Mesenchymal stem cell (in vitro differentiated cells and primary cell): ENCODE measurements at regions not wholly inside any gene's neighbourhood (a gene's known extent, or its start where the extent isn't known, plus 50 kb on each side); places are given as distances from the start of the nearest gene placed in this dataset.

Source experiments
- DNase-seq: peaks from one replicate; pipeline ENCODE4 v3.0.0-alpha.2; 2013
- H2AFZ ChIP-seq: one replicate; pipeline ENCODE4 v1.6.1; 2013; ENCODE audit warnings: low read depth, mild to moderate bottlenecking, control low read depth, inconsistent platforms, low read length, moderate library complexity
- H2AK5ac ChIP-seq: 2 replicates; pipeline ENCODE4 v1.6.1; 2013; ENCODE audit warnings: low read length, moderate library complexity, mild to moderate bottlenecking, inconsistent platforms; ENCODE audit not compliant: severe bottlenecking
- H2BK120ac ChIP-seq: one replicate; pipeline ENCODE4 v1.6.1; 2013; ENCODE audit warnings: low read depth, mild to moderate bottlenecking, inconsistent platforms, low read length, moderate library complexity
- H2BK12ac ChIP-seq, 2 experiments: one replicate each; pipeline ENCODE4 v1.6.1; 2013; ENCODE audit warnings: inconsistent platforms in 2 of 2, low read length in 2 of 2, mild to moderate bottlenecking in 2 of 2, moderate library complexity in 2 of 2, control low read depth in 1 of 2
- H2BK15ac ChIP-seq: one replicate; pipeline ENCODE4 v1.6.1; 2013; ENCODE audit warnings: mild to moderate bottlenecking, low read depth, inconsistent platforms; ENCODE audit not compliant: poor library complexity, severe bottlenecking
- H2BK5ac ChIP-seq: 2 replicates; pipeline ENCODE4 v1.6.1; 2013; ENCODE audit warnings: low read depth, mild to moderate bottlenecking, low read length, control low read depth, inconsistent platforms; ENCODE audit not compliant: poor library complexity, severe bottlenecking
- H3K14ac ChIP-seq, 2 experiments: one replicate each; pipeline ENCODE4 v1.6.1; 2013; ENCODE audit warnings: inconsistent platforms in 2 of 2, low read length in 2 of 2, control low read depth in 1 of 2, mild to moderate bottlenecking in 1 of 2, moderate library complexity in 1 of 2
- H3K18ac ChIP-seq, 2 experiments: one replicate each; pipeline ENCODE4 v1.6.1; 2013; ENCODE audit warnings: inconsistent platforms in 2 of 2, low read length in 2 of 2, control low read depth in 1 of 2, low read depth in 1 of 2, mild to moderate bottlenecking in 1 of 2
- H3K23ac ChIP-seq, 2 experiments: one replicate each; pipeline ENCODE4 v1.6.1; 2013; ENCODE audit warnings: inconsistent platforms in 2 of 2, low read length in 2 of 2, mild to moderate bottlenecking in 2 of 2, moderate library complexity in 2 of 2, control low read depth in 1 of 2
- H3K27ac ChIP-seq: 2 replicates; pipeline ENCODE4 v1.5.1; 2013; ENCODE audit warnings: mild to moderate bottlenecking, moderate library complexity, low read length, control low read depth, inconsistent platforms; ENCODE audit not compliant: poor library complexity, severe bottlenecking
- H3K27me3 ChIP-seq, 2 experiments: 2 replicates each; pipeline versions ENCODE4 v1.6.1 to v1.7.0; 2013; ENCODE audit warnings: low read length in 2 of 2, mild to moderate bottlenecking in 2 of 2, moderate library complexity in 2 of 2, control low read depth in 1 of 2, inconsistent platforms in 1 of 2; ENCODE audit not compliant: control insufficient read depth in 1 of 2, insufficient read depth in 1 of 2
- H3K36me3 ChIP-seq, 2 experiments: 2 replicates each; pipeline versions ENCODE4 v1.6.1 to v1.7.0; 2013; ENCODE audit warnings: low read length in 2 of 2, control low read depth in 1 of 2, inconsistent platforms in 1 of 2, low read depth in 1 of 2, mild to moderate bottlenecking in 1 of 2; ENCODE audit not compliant: insufficient read depth in 2 of 2, control insufficient read depth in 1 of 2
- H3K4ac ChIP-seq, 2 experiments: one replicate each; pipeline ENCODE4 v1.6.1; 2013; ENCODE audit warnings: inconsistent platforms in 2 of 2, low read length in 2 of 2, mild to moderate bottlenecking in 2 of 2, moderate library complexity in 2 of 2, control low read depth in 1 of 2, low read depth in 1 of 2
- H3K4me1 ChIP-seq: 2 replicates; pipeline ENCODE4 v1.6.1; 2013; ENCODE audit warnings: low read depth, low read length, control low read depth; ENCODE audit not compliant: control insufficient read depth, insufficient read depth
- H3K4me2 ChIP-seq: 2 replicates; pipeline ENCODE4 v1.6.1; 2013; ENCODE audit warnings: low read length, mild to moderate bottlenecking, inconsistent platforms; ENCODE audit not compliant: poor library complexity, severe bottlenecking
- H3K4me3 ChIP-seq, 2 experiments: 2 replicates each; pipeline versions ENCODE4 v1.5.1 to v1.7.0; 2013; ENCODE audit warnings: low read length in 2 of 2, mild to moderate bottlenecking in 2 of 2, control low read depth in 1 of 2, low read depth in 1 of 2; ENCODE audit not compliant: insufficient read depth in 1 of 2
- H3K79me1 ChIP-seq: replicated peaks from 2 replicates; pipeline ENCODE4 v1.6.1; 2013; ENCODE audit warnings: mild to moderate bottlenecking, control low read depth, low read length, inconsistent platforms; ENCODE audit not compliant: poor library complexity, severe bottlenecking
- H3K9ac ChIP-seq: 2 replicates; pipeline ENCODE4 v1.7.0; 2013; ENCODE audit warnings: mild to moderate bottlenecking, low read length, moderate library complexity
- H3K9me3 ChIP-seq: 2 replicates; pipeline ENCODE4 v1.7.0; 2013; ENCODE audit warnings: mild to moderate bottlenecking, low read length; ENCODE audit not compliant: control insufficient read depth
- H4K8ac ChIP-seq: one replicate; pipeline ENCODE4 v1.6.1; 2013; ENCODE audit warnings: inconsistent platforms, mild to moderate bottlenecking, low read length, moderate library complexity
- H4K91ac ChIP-seq: one replicate; pipeline ENCODE4 v1.6.1; 2013; ENCODE audit warnings: mild to moderate bottlenecking, low read length, inconsistent platforms
- WGBS: methylation state at CpG from one replicate; pipeline ENCODE4 v1.1.7; 2013; ENCODE audit warnings: mixed read lengths; 5-methylcytosine and 5-hydroxymethylcytosine counted together

DNA sequence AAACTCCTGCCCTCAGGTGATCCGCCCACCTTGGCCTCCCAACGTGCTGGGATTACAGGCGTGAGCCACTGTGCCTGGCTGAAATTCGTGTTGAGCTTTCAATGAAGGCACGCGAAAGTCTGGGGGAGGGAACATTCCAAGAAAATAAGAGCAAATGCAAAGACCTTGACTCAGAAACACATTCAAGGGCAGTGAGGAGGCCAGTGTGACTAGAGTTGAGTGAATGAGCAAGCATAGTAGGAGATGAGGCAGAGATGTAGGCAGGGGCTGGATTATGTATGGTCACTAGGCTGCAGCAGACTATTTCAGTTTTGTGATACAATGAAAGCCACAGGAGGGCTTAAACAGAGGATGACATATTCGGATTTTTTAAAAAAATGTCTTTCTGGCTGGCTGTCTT lies 67.0 kb downstream of the SCN11A start:
- Histone ChIP-seq H2BK120ac (no peak overlapping the region), H4K91ac (no peak overlapping the region), H3K4me2 (no peak overlapping the region), H3K9me3 (no peaks in the 10 kb centered on the region), H3K14ac (no peak overlapping the region), H3K18ac (no peak overlapping the region), H3K79me1 (no peaks in the 10 kb centered on the region), H4K8ac (no peak overlapping the region), H3K9ac (no peak overlapping the region), H3K27ac (no peak overlapping the region), H2BK12ac (peak overlapping the region in 1 of 2 experiments; percentile 29), H3K23ac (no peak overlapping the region), H3K4me3 (no peak overlapping the region), H2AK5ac (no peak overlapping the region), H3K4me1 (no peaks in the 10 kb centered on the region), H2BK5ac (no peak overlapping the region), H2BK15ac (no peak overlapping the region), H3K27me3 (peaks cover 0 to 3% of the 10 kb centered on the region in 2 experiments), H2AFZ (no peak overlapping the region), H3K36me3 (no peaks in the 10 kb centered on the region), H3K4ac (peak overlapping the region in 1 of 2 experiments; percentile 56)
- DNase-seq: no peak
- 86% methylated on average over 7 of the region's 7 CpGs for WGBS

DNA sequence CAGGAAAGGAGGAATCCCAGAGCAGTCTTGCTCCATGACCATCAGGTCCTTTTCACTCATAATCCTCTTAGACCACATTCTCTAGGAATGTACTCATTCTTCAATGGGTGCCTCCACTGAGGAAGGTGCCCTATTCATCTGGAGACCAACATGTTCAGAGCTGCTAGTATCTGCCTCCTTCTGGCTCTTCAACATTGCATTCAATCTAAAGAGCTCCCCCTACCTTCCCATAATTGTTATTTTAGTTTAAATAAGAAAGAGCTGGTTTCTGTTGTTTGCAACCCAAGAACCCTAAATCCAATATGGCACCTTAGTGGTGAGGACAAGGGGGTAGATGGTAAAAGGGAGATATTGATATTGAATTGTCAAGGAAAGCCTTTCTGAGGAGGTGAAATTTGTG lies 67.6 kb downstream of the SCN11A start:
- no peak overlapping the region for H4K91ac ChIP-seq
- H3K4me3 ChIP-seq: no peak overlapping the region
- H2BK12ac ChIP-seq: no peak overlapping the region
- H3K4me1 ChIP-seq: no peaks in the 10 kb centered on the region
- no peak overlapping the region for H2BK120ac ChIP-seq
- no peak overlapping the region for H3K27ac ChIP-seq
- no peak overlapping the region for H2BK15ac ChIP-seq
- H3K79me1 ChIP-seq: no peaks in the 10 kb centered on the region
- no peak overlapping the region for H3K18ac ChIP-seq
- no peaks in the 10 kb centered on the region for H3K9me3 ChIP-seq
- no peak overlapping the region for H3K4me2 ChIP-seq
- H3K23ac ChIP-seq: no peak overlapping the region
- H3K36me3 ChIP-seq: no peaks in the 10 kb centered on the region
- H2AFZ ChIP-seq: no peak overlapping the region
- peaks cover 0 to 4% of the 10 kb centered on the region in 2 experiments for H3K27me3 ChIP-seq
- no peak overlapping the region for H4K8ac ChIP-seq
- no peak overlapping the region for H3K14ac ChIP-seq
- no peak overlapping the region for H3K9ac ChIP-seq
- no peak overlapping the region for H2AK5ac ChIP-seq
- no peak overlapping the region for H2BK5ac ChIP-seq
- no peak overlapping the region for H3K4ac ChIP-seq
- no peak for DNase-seq

DNA sequence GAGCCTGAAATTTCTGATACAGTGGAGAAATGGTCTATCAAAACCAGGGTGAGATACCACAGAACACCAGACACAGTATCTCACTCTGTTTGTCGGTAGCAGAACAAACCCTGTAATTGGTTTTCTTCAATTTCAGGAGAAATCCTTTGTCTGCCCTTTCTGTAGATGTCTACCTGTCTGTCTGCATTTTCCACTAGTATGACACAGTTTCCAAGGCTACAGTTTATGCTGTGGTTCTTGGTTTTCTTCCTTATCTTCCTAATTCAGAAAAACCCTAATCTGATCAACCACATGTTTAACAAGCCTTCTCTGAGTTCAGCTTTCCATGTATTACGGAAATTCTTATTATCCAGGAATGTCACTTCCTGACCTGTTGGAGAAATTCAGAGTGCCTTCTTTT lies 70.8 kb downstream of the SCN11A start:
- Histone ChIP-seq H2AK5ac (no peak overlapping the region), H3K4me3 (no peak overlapping the region), H2BK12ac (no peak overlapping the region), H4K91ac (no peak overlapping the region), H3K18ac (no peak overlapping the region), H3K36me3 (no peaks in the 10 kb centered on the region), H3K27ac (no peak overlapping the region), H2BK120ac (no peak overlapping the region), H3K9ac (no peak overlapping the region), H3K4ac (no peak overlapping the region), H3K4me2 (no peak overlapping the region), H3K9me3 (no peaks in the 10 kb centered on the region), H3K23ac (no peak overlapping the region), H4K8ac (no peak overlapping the region), H3K14ac (no peak overlapping the region), H2BK15ac (no peak overlapping the region), H3K27me3 (peaks cover 0 to 4% of the 10 kb centered on the region in 2 experiments), H2BK5ac (no peak overlapping the region), H3K4me1 (no peaks in the 10 kb centered on the region), H3K79me1 (no peaks in the 10 kb centered on the region), H2AFZ (no peak overlapping the region)
- WGBS: 100% methylated on average over 2 of the region's 2 CpGs
- DNase-seq: no peak

DNA sequence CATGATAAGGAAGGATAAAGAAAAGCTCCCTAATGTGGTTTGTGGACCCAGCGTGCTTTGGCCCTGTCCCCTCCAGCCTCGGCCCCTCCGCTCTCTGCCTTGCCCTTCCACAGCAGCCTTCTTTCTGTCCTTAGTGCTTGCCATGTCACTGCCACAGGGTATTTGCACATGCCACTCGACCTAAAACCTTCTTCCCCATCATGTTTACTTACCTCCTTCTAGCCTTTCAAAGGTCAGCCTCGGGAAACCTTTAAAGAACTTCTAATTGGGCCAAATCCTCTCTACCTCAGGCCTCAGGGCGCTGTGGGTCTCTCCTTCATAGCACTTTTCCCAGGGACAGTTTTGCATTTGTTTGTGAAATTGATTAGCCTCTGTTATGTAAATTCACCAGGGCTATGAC lies 73.0 kb downstream of the SCN11A start:
- Histone ChIP-seq H3K27me3 (peaks cover 0 to 4% of the 10 kb centered on the region in 2 experiments), H3K27ac (no peak overlapping the region), H3K14ac (no peak overlapping the region), H3K4me2 (no peak overlapping the region), H4K8ac (no peak overlapping the region), H2BK120ac (no peak overlapping the region), H4K91ac (no peak overlapping the region), H3K9ac (no peak overlapping the region), H3K9me3 (no peaks in the 10 kb centered on the region), H3K4ac (no peak overlapping the region), H3K4me3 (no peak overlapping the region), H3K36me3 (no peaks in the 10 kb centered on the region), H3K79me1 (no peaks in the 10 kb centered on the region), H2AFZ (no peak overlapping the region), H2BK15ac (no peak overlapping the region), H3K23ac (no peak overlapping the region), H3K4me1 (no peaks in the 10 kb centered on the region), H3K18ac (no peak overlapping the region), H2BK12ac (no peak overlapping the region), H2BK5ac (no peak overlapping the region), H2AK5ac (no peak overlapping the region)
- no peak for DNase-seq
- 81% methylated on average over 6 of the region's 6 CpGs for WGBS
